ENCODE measurements at regions not wholly inside any gene's neighbourhood (a gene's known extent, or its start where the extent isn't known, plus 50 kb on each side); places are given as distances from the start of the nearest gene placed in this dataset.
"Not testable (repeated sequence)": the region's sequence is repeated elsewhere in the genome, so short reads cannot be mapped to it uniquely, and the experiment has no call there.

GRCh38 chr1:78715181-78715661 lies 65.6 kb downstream of the IFI44 start:
- DNase-seq = no peak

GRCh38 chr1:78716186-78716585 lies 66.6 kb downstream of the IFI44 start:
- DNase-seq = no peak

GRCh38 chr1:78718566-78718965 lies 68.9 kb downstream of the IFI44 start:
- DNase-seq = no peak

- no peak for DNase-seq
Measured at GRCh38 chr1:78721136-78721535, 71.5 kb downstream of the IFI44 start.

GRCh38 chr1:78722105-78722504 lies 72.5 kb downstream of the IFI44 start:
- no peak for DNase-seq

- DNase-seq = no peak
Measured at GRCh38 chr1:78722521-78722920, 72.9 kb downstream of the IFI44 start.

- no peak for DNase-seq
Measured at GRCh38 chr1:78722947-78723346, 73.3 kb downstream of the IFI44 start.

- no peak for DNase-seq
Measured at GRCh38 chr1:78726686-78727085, 77.1 kb downstream of the IFI44 start.

- DNase-seq = no peak
Measured at GRCh38 chr1:78728359-78728758, 78.7 kb downstream of the IFI44 start.

GRCh38 chr1:78730054-78730453 lies 80.4 kb downstream of the IFI44 start:
- DNase-seq = no peak

- no peak for DNase-seq
Measured at GRCh38 chr1:78731674-78732073, 82.0 kb downstream of the IFI44 start.

- DNase-seq = no peak
Measured at GRCh38 chr1:78737241-78737640, 87.6 kb downstream of the IFI44 start.

GRCh38 chr1:78743626-78744025 lies 94.0 kb downstream of the IFI44 start:
- DNase-seq = no peak

- DNase-seq = no peak
Measured at GRCh38 chr1:78745111-78745510, 95.5 kb downstream of the IFI44 start.

GRCh38 chr1:78753679-78754078 lies 104.0 kb downstream of the IFI44 start:
- not testable (repeated sequence) for DNase-seq

- DNase-seq = no peak
Measured at GRCh38 chr1:78755986-78756385, 106.4 kb downstream of the IFI44 start.

GRCh38 chr1:78758506-78758905 lies 108.9 kb downstream of the IFI44 start:
- no peak for DNase-seq

- no peak for DNase-seq
Measured at GRCh38 chr1:78759881-78760280, 110.2 kb downstream of the IFI44 start.

GRCh38 chr1:78760858-78761257 lies 111.2 kb downstream of the IFI44 start:
- no peak for DNase-seq

GRCh38 chr1:78762113-78762512 lies 112.5 kb downstream of the IFI44 start:
- DNase-seq = no peak

- DNase-seq = no peak
Measured at GRCh38 chr1:78765489-78765888, 115.9 kb downstream of the IFI44 start.

- no peak for DNase-seq
Measured at GRCh38 chr1:78779831-78780230, 130.2 kb downstream of the IFI44 start.

- no peak for DNase-seq
Measured at GRCh38 chr1:78787544-78787943, 137.9 kb downstream of the IFI44 start.

- DNase-seq = no peak
Measured at GRCh38 chr1:78790174-78790573, 140.5 kb downstream of the IFI44 start.

GRCh38 chr1:78792756-78793155 lies 143.1 kb downstream of the IFI44 start:
- DNase-seq = no peak

All from CD4-positive, alpha-beta T cell treated with Interleukin-10 for 1 hour (primary cell).